ENCODE measurements at regions not wholly inside any gene's neighbourhood (a gene's known extent, or its start where the extent isn't known, plus 50 kb on each side); places are given as distances from the start of the nearest gene placed in this dataset.

DNA sequence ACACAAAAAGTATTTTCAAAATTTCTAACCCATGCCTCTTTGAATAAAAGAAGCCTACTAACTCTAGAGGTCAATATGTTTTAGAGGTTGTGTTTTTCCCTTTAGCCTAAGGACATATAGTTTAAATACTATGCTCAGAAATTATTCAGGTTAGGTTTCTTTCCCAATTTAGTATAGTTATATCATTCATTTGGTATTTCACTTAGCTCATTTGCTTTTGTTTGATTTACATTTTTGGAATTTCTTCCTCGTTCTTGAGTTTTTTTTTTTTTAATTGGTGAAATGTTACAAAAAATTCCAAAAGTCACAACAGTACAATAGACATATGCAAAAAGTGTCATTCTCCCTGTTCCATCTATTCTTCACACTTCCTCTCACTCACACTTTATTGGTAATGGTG, 371.3 kb upstream of the TNP1 start:
- H3K4me3 Mint-ChIP-seq, result peak overlapping the region; percentile 9
- H3K27me3 Mint-ChIP-seq (ENCODE audit: insufficient read depth), result no peaks in the 10 kb centered on the region
- H3K27ac Mint-ChIP-seq, result peak overlapping the region; percentile 73
- H3K36me3 Mint-ChIP-seq (ENCODE audit: low read depth), result peaks cover 10% of the 10 kb centered on the region
- no peak for TF ChIP-seq CTCF (IDR thresholded peaks at IDR 0.05)
- H3K4me1 Mint-ChIP-seq (ENCODE audit: low read depth), result peaks cover 45% of the 10 kb centered on the region
- peak; percentile 8 for DNase-seq
- peaks cover 4% of the 10 kb centered on the region for H3K9me3 Mint-ChIP-seq

DNA sequence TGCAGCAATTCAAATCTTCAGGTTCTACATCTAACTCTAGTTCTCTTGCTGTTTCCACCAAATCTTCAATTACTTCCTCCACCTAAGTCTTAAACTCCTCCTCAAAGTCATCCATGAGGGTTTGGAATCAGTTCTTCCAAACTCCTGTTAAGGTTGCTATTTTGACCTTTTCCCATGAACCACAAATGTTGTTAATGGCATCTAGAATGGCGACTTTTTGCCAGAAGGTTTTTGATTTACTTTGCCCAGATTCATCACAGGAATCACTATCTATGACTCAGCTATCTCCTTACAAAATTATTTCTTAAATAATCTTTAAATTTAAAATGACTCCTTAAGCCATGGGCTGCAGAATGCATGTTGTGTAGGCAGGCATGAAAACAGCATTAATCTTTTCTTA, 368.9 kb upstream of the TNP1 start:
- no peak for TF ChIP-seq CTCF (IDR thresholded peaks at IDR 0.05)
- Mint-ChIP-seq H3K4me3 (no peak overlapping the region), H3K36me3 (ENCODE audit: low read depth) (peaks cover 7% of the 10 kb centered on the region; the same call in 1 of the 2 replicates), H3K9me3 (no peaks in the 10 kb centered on the region), H3K4me1 (ENCODE audit: low read depth) (peaks cover 67% of the 10 kb centered on the region), H3K27me3 (ENCODE audit: insufficient read depth) (no peaks in the 10 kb centered on the region), H3K27ac (peak overlapping the region; percentile 61)
- peak; percentile 10 for DNase-seq

DNA sequence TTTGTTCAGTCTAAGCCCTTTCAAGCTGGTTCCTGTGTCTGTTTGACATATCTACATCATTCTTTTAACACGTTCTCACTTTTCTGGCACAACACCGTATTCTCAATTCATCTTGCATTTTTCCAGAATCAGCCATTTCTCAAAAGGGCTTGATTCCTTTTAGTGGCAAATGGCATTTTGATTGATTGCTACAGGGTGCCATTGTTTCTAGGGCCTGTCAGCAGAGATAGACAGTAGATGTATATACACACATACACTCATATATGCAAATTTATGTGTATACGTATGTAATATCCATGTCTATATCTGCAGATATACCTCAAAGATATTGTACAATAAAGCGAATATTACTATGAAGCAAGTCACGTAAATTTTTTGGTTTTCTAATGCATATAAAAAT, 367.9 kb upstream of the TNP1 start:
- Mint-ChIP-seq H3K4me3 (no peak overlapping the region), H3K4me1 (ENCODE audit: low read depth) (peaks cover 76% of the 10 kb centered on the region), H3K27ac (no peak overlapping the region), H3K9me3 (no peaks in the 10 kb centered on the region), H3K36me3 (ENCODE audit: low read depth) (peaks cover 11% of the 10 kb centered on the region), H3K27me3 (ENCODE audit: insufficient read depth) (no peaks in the 10 kb centered on the region)
- TF ChIP-seq CTCF (IDR thresholded peaks at IDR 0.05), result no peak
- no peak for DNase-seq

DNA sequence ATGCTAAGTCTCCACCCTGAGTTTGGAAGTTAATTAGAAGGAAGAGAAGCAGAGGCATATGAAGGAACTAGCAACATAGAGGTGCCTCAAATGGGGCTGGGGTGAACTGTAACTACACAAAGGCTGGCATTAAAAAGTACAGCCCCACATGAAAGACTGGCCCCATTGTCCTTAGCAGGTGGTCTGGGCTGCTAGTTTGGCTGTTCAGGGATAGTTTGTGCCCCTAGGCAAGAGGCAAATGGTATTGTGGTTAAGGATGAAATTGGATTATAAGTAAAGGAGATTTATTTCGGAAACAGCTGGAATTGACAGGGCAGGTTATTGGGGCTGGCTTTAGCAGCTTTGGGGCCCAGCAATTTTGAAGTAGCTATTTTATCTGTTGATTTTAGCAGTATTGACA, 365.7 kb upstream of the TNP1 start:
- Mint-ChIP-seq H3K36me3 (ENCODE audit: low read depth) (peaks cover 15% of the 10 kb centered on the region), H3K27me3 (ENCODE audit: insufficient read depth) (no peaks in the 10 kb centered on the region)

GRCh38 chr2:217223222-217223930, 363.5 kb upstream of the TNP1 start:
- H3K27ac Mint-ChIP-seq, result peak overlapping the region; percentile 94
- H3K27me3 Mint-ChIP-seq (ENCODE audit: insufficient read depth), result no peaks in the 10 kb centered on the region
- H3K4me3 Mint-ChIP-seq, result peak overlapping the region; percentile 63
- peaks cover 8% of the 10 kb centered on the region for H3K36me3 Mint-ChIP-seq (ENCODE audit: low read depth)
- peak; percentile 85 for DNase-seq
- H3K4me1 Mint-ChIP-seq (ENCODE audit: low read depth), result peaks cover 78% of the 10 kb centered on the region
- H3K9me3 Mint-ChIP-seq, result no peaks in the 10 kb centered on the region
- TF ChIP-seq CTCF (IDR thresholded peaks at IDR 0.05), result no peak

More for the DNA sequence above, 365.7 kb upstream of the TNP1 start:
- Mint-ChIP-seq H3K4me3 (no peak overlapping the region), H3K9me3 (no peaks in the 10 kb centered on the region), H3K4me1 (ENCODE audit: low read depth) (peaks cover 76% of the 10 kb centered on the region), H3K27ac (peak overlapping the region; percentile 30)
- TF ChIP-seq CTCF (IDR thresholded peaks at IDR 0.05), result no peak
- DNase-seq, result no peak

Measured in HFFc6 (cell line).